Esophagus muscularis mucosa (tissue), 4 donors: ENCODE measurements at regions not wholly inside any gene's neighbourhood (a gene's known extent, or its start where the extent isn't known, plus 50 kb on each side); places are given as distances from the start of the nearest gene placed in this dataset.

Source experiments
- DNase-seq: peaks from one replicate; pipeline ENCODE4 v3.0.0-alpha.2; 2017; ENCODE audit errors: extremely low spot score
- H3K27ac ChIP-seq, 4 donors: fragments of 200-600 bp; sonication (generic); replicated peaks in 1 of 4; 1 replicate in 3 of 4; 2 replicates in 1 of 4; pipeline ENCODE4 v1.5.1; 2016 to 2019; ENCODE audit warnings: mild to moderate bottlenecking in 1 of 4
- H3K27me3 ChIP-seq, 4 donors: fragments of 200-600 bp; sonication (generic); one replicate each; pipeline versions ENCODE4 v1.5.1 to v1.6.0; 2016 to 2019
- H3K36me3 ChIP-seq, 4 donors: fragments of 200-600 bp; sonication (generic); one replicate each; pipeline ENCODE4 v1.5.1; 2016 to 2019
- H3K4me1 ChIP-seq, 4 donors: fragments of 200-600 bp; sonication (generic); one replicate each; pipeline ENCODE4 v1.5.1; 2016 to 2019
- H3K4me3 ChIP-seq, 4 donors: fragments of 200-600 bp; sonication (generic); 1 replicate in 2 of 4; 2 replicates in 2 of 4; pipeline ENCODE4 v1.5.1; 2016 to 2019; ENCODE audit warnings: mild to moderate bottlenecking in 4 of 4, moderate library complexity in 1 of 4
- H3K9me3 ChIP-seq, 4 donors: fragments of 200-600 bp; sonication (generic); 1 replicate in 3 of 4; 2 replicates in 1 of 4; pipeline ENCODE4 v1.5.1; 2016 to 2019
- EP300 ChIP-seq: sonication (generic); formaldehyde crosslinking; IDR thresholded peaks from one replicate; pipeline ENCODE4 v1.6.1; 2017; ENCODE audit warnings: antibody characterized with exemption
- POLR2A ChIP-seq: fragments of 450-650 bp; IDR thresholded peaks from one replicate; pipeline ENCODE4 v1.6.1; 2017; ENCODE audit warnings: antibody characterized with exemption, moderate library complexity, mild to moderate bottlenecking, low read depth
- POLR2AphosphoS5 ChIP-seq, 2 donors: sonication (generic); formaldehyde crosslinking; IDR thresholded peaks; one replicate each; pipeline ENCODE4 v1.6.1; 2017; ENCODE audit warnings: antibody characterized with exemption in 2 of 2
- WGBS: methylation state at CpG from one replicate; pipeline ENCODE4 v1.1.5; 2018; 5-methylcytosine and 5-hydroxymethylcytosine counted together
- intact Hi-C: fragments of 100-400 bp; cut with DNase I; formaldehyde crosslinking; loops from one replicate; pipeline ENCODE4 v1.15.1; 2023
- TF ChIP-seq, protein P1 (sequence below), 3 experiments: fragments of 200-600 bp in 2 of 3; fragments of 450-650 bp in 1 of 3; sonication (generic) in 2 of 3; IDR thresholded peaks; one replicate each; pipeline ENCODE4 v1.5.1; 2017 to 2019; ENCODE audit warnings: antibody characterized with exemption in 3 of 3, mild to moderate bottlenecking in 2 of 3, moderate library complexity in 1 of 3

DNA sequence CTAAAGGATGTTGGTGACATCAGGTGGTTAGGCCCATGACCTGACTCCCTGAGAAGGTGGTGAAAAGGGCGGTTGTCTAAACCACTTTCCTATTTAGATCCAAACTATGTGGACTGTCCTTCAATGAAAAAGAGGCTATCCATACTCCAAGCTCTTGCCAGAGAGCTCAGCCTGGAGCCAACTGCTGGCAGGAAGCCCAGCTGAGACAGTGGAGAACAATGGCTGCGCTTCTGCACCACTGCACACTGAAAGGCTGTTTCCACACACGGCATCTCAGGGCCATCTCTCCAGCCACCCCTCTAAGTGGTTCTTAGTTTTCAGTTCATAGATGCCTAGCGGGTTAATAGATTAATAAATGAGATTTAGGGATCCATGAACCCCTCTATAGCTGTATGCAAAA, 488.8 kb upstream of the ZMIZ1 start:
- Histone ChIP-seq H3K9me3 (no peaks in the 10 kb centered on the region), H3K27ac (peak overlapping the region in 2 of 4 donors; percentile 5 to 56)
- DNase-seq: no peak

DNA sequence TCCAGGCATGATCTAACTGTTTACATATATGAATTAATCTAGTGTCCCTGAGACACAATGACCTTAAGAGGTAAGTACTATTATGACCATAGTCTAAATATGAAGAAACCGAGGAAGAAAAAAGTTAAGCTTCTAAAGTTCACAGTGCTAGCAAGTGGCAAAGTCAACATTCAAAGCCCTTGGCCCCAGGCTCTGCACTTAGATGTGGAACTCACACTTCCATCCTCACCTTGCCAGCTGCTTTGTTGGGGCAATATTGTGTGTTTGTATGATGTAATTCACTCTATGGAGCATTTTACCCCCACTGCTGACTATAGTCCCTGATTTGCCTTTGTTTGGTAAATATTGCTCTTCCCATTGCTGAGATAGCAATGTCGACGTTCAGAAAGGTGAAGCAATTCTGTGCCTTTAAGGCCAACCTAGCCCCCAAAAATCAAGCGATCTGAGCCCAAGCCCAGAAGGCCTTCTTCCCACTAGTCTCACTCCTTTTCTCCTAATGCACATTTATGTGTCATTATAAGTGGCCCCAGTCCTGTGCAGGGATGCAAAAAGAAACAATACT, 487.6 kb upstream of the ZMIZ1 start:
- Histone ChIP-seq H3K36me3 (no peaks in the 10 kb centered on the region), H3K27ac (no peak overlapping the region), H3K4me3 (no peak overlapping the region), H3K27me3 (no peaks in the 10 kb centered on the region), H3K9me3 (no peaks in the 10 kb centered on the region), H3K4me1 (peaks cover 9 to 13% (median 11%) of the 10 kb centered on the region in 4 donors)
- 91% methylated on average over 4 of the region's 4 CpGs for WGBS
- TF ChIP-seq POLR2AphosphoS5 (IDR thresholded peaks at IDR 0.05): no peak
- TF ChIP-seq, protein P1, sequence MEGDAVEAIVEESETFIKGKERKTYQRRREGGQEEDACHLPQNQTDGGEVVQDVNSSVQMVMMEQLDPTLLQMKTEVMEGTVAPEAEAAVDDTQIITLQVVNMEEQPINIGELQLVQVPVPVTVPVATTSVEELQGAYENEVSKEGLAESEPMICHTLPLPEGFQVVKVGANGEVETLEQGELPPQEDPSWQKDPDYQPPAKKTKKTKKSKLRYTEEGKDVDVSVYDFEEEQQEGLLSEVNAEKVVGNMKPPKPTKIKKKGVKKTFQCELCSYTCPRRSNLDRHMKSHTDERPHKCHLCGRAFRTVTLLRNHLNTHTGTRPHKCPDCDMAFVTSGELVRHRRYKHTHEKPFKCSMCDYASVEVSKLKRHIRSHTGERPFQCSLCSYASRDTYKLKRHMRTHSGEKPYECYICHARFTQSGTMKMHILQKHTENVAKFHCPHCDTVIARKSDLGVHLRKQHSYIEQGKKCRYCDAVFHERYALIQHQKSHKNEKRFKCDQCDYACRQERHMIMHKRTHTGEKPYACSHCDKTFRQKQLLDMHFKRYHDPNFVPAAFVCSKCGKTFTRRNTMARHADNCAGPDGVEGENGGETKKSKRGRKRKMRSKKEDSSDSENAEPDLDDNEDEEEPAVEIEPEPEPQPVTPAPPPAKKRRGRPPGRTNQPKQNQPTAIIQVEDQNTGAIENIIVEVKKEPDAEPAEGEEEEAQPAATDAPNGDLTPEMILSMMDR (IDR thresholded peaks at IDR 0.05): no peak
- no peak for TF ChIP-seq POLR2A
- TF ChIP-seq EP300: no peak
- intact Hi-C loops: no loop called here
- DNase-seq: no peak

More for the DNA sequence above, 488.8 kb upstream of the ZMIZ1 start:
- Histone ChIP-seq H3K27me3 (no peaks in the 10 kb centered on the region), H3K4me3 (no peak overlapping the region), H3K4me1 (peaks cover 11 to 19% (median 14%) of the 10 kb centered on the region in 4 donors), H3K36me3 (no peaks in the 10 kb centered on the region)
- TF ChIP-seq POLR2A (no peak), POLR2AphosphoS5 (IDR thresholded peaks at IDR 0.05) (peak in 1 of 2 donors; percentile 12)
- 47% methylated on average over 4 of the region's 4 CpGs for WGBS
- intact Hi-C loops: no loop called here

DNA sequence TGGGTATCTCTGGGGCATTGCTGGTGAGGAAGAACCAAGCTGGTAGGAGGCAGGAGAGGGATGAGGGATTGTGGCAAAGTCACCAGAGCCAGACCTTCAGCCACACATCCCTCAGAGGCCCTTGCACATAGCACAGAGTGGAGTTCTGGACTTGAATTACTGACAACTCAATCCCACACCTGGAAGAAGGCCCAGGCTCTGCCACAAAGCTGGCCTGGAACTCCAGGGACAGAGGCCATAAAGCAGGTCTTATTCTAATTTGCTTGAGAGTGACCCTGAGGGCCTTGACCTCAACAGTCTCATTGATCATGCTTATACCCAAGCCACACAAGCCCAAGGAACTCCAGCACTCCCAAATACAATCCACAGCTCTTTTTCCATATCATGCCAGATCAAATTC, 486.2 kb upstream of the ZMIZ1 start:
- H3K36me3 ChIP-seq: no peaks in the 10 kb centered on the region
- intact Hi-C loops: no loop called here
- H3K27me3 ChIP-seq: no peaks in the 10 kb centered on the region
- H3K4me1 ChIP-seq: peaks cover 9 to 19% (median 15%) of the 10 kb centered on the region in 4 donors
- H3K4me3 ChIP-seq: no peak overlapping the region
- H3K9me3 ChIP-seq: no peaks in the 10 kb centered on the region
- H3K27ac ChIP-seq: no peak overlapping the region
- DNase-seq: no peak
- TF ChIP-seq POLR2AphosphoS5 (IDR thresholded peaks at IDR 0.05) (no peak), POLR2A (no peak), EP300 (no peak)
- TF ChIP-seq, protein P1 (IDR thresholded peaks at IDR 0.05): no peak

DNA sequence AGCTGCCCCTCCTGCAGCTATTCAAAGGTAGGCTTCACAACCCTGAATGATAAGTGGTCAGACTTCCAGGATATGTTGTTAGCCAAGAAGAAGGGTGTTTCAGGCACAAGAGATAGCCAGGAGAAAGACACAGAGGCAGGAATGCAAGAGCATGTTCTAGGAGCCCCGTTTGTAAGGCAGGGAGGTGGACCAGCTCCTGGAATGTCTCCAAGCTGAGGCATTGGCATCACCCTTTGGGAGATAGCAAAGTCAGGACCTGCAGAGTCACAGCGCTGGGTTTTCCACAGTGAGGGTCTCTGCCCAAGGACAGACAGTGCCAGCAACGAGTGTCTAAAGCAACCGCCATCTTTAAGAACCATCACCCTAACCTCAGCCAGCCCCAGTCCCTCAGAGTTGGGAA, 484.5 kb upstream of the ZMIZ1 start:
- intact Hi-C loops: no loop called here
- Histone ChIP-seq H3K4me1 (peaks cover 26 to 32% (median 30%) of the 10 kb centered on the region in 4 donors), H3K27me3 (no peaks in the 10 kb centered on the region), H3K27ac (no peak overlapping the region), H3K4me3 (no peak overlapping the region), H3K36me3 (no peaks in the 10 kb centered on the region), H3K9me3 (no peaks in the 10 kb centered on the region)
- 68% methylated on average over 4 of the region's 4 CpGs for WGBS
- TF ChIP-seq POLR2A (no peak), POLR2AphosphoS5 (IDR thresholded peaks at IDR 0.05) (no peak), EP300 (no peak)
- TF ChIP-seq, protein P1 (IDR thresholded peaks at IDR 0.05): no peak
- no peak for DNase-seq

DNA sequence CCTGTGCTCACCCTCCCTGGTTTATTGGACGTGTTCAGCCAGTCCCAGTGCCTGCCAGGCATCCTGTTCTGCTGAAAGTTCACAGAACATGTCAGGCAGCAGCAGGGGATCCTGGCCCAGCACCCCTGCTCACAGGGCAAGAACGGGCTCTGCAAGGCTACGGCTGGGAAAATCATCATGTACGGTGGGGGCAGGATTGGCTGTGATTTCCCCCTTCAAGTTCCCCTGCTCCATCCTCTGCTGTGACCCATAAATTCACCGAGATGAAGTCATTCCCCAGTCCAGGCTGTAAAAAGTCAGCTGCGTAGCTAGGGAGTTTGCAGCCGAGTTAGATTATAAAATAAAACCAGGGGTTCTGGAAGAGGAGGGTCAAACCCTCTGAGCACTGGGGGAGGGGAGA, 484.1 kb upstream of the ZMIZ1 start:
- Histone ChIP-seq H3K4me3 (no peak overlapping the region), H3K4me1 (peaks cover 26 to 28% (median 26%) of the 10 kb centered on the region in 4 donors), H3K36me3 (no peaks in the 10 kb centered on the region), H3K27me3 (no peaks in the 10 kb centered on the region), H3K9me3 (no peaks in the 10 kb centered on the region), H3K27ac (no peak overlapping the region)
- 68% methylated on average over 6 of the region's 7 CpGs for WGBS
- no peak for DNase-seq
- TF ChIP-seq POLR2AphosphoS5 (IDR thresholded peaks at IDR 0.05): no peak
- TF ChIP-seq EP300: no peak
- TF ChIP-seq, protein P1 (IDR thresholded peaks at IDR 0.05): no peak
- no peak for TF ChIP-seq POLR2A
- intact Hi-C loops: no loop called here
